SIG-M5 treated with dmso at 0.1 percent for 504 hours (cell line): ENCODE measurements at regions not wholly inside any gene's neighbourhood (a gene's known extent, or its start where the extent isn't known, plus 50 kb on each side); places are given as distances from the start of the nearest gene placed in this dataset.
A peak's percentile ranks its signal among the peaks of the same experiment; 100 is the strongest.
"Not testable (repeated sequence)": the region's sequence is repeated elsewhere in the genome, so short reads cannot be mapped to it uniquely, and the experiment has no call there.

ENCODE experiments used
- DNase-seq: peaks from one replicate; lab custom pipeline; 2025; ENCODE audit not compliant: unreplicated experiment; lab: John Stamatoyannopoulos, UW

- not testable (repeated sequence) for DNase-seq
Observed at GRCh38 chr3:11916425-11916762, 69.7 kb upstream of the TAMM41 start.

DNA sequence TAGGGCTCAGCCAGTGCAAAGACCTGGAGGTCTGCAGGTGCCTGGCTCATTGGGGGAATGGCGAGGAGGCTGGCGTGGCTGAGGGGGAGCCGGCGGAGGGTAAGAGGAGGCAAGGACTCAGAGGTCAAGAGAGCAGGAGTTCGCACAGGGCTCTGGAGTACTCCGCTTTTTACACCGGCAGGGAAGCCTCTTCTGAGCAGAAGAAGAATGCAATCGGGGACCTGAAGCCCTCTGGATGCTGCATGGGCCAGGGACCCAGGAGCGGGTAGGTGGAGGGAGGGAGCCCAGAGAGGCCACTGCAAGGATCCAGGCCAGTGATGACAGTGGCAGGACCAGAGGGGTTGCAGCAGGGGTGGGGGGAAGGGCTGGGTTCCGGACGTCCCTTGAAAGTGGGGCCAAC, 70.4 kb upstream of the TAMM41 start:
- DNase-seq = no peak

DNA sequence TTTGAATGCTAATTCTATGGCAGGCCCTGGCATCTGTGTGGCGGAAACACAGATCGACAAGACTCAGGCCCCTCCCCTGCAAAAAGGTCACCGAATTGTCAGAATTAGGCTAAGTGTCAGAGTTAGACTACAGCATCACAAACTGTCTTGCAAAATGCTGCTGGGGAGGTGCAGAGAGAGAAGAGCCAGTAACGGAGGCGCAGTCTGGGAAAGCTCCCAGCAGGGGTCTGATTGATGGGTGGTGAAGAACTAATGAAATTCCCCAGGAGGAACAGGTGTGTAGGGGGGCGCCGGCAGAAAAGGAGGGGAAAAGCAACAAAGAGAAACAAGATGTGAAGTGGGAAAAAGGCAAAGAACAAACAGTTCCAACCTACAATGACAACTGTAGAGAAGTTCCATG, 72.7 kb upstream of the TAMM41 start:
- no peak for DNase-seq

DNA sequence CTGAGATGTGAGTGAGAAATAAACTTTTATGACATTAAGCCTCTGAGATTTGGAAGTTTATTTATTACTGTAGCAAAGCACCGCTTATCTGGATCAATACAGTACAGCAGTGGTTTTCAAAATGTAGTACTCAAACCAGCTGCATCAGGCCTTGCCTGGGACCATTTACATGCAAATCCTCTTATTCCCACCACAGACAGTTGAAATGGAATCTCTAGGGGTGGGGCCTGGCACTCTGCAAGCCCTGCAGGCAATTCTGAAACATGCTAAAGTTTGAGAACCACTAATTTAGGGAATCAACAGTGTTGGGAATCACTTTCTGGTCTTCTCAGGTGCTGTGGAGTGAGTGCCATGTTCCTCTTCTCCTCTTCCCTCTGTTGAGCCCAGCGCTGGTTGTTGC, 77.8 kb upstream of the TAMM41 start:
- DNase-seq = no peak

DNA sequence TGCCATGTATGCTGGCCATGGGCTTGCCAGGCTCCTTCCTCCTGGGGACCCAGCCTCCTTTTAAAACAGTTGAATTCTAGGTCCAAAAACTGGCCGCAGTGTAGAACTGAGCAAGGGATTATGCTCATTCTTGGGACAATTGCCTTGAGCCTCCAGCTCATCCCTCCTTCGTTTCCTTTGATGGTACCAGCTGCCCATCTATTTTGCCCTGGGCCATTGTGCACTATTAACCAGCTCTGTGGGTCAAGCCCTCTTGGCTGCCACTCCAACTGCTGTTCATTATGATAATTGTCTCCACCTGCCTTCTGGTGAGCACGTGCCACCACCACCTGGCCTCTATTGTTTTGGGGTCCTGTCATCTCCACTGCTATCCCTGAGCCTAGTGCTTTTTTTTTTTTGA, 75.8 kb upstream of the SYN2 start:
- no peak for DNase-seq

DNA sequence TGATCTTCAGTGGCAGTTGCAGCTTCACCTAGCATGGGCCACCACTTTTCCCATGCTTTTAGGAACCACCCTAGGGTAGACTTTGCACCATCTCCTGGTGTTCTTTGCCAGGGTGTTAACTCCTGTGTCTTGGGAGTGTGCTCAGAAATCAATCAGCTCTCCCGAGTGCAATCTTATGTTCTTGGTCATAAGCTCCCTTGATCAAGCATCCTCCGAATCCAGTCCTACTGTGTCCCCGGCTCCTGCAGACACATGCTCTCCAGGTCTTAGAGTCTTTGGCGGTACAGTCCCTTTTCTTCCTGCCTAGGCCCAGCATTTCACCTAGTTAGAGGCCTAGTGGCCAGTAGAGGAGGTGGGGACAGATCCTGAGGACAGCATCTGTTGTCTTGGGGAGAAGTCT, 74.7 kb upstream of the SYN2 start:
- no peak for DNase-seq

DNA sequence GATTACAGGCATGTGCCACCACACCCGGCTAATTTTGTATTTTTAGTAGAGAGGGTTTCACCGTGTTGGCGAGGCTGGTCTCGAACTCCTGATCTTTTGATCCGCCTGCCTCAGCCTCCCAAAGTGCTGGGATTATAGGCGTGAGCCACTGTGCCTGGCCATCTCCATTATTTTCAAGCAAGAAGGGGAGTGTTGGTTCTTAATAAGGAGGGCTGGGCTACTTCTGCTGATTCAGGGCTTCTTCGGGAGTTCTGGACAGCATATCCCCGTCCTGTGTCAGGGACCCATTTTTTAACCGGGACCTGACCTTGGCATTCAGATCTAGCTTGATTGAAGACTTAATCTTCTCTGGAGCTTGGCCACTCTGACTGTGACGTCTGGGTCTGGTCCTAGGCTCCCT, 74.1 kb upstream of the SYN2 start:
- no peak for DNase-seq

- DNase-seq = no peak
Observed at GRCh38 chr3:11932636-11933035, 71.6 kb upstream of the SYN2 start.

DNA sequence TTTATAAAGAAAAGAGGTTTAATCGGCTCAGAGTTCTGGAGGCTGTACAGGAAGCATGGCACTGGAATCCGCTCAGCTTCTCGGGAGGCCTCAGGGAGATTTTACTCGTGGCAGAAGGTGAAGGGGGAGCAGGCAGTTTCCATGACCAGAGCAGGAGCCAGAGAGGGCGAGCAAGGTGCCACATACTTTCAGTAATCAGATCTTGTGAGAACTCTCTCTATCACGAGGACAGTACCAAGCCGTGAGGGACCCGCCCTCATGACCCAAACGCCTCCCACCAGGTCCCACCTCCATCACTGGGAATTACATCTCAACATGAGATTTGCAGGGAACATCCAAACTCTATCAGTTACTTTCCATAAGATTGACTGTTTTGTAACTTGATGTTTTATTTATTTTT, 70.7 kb upstream of the SYN2 start:
- DNase-seq = no peak

DNA sequence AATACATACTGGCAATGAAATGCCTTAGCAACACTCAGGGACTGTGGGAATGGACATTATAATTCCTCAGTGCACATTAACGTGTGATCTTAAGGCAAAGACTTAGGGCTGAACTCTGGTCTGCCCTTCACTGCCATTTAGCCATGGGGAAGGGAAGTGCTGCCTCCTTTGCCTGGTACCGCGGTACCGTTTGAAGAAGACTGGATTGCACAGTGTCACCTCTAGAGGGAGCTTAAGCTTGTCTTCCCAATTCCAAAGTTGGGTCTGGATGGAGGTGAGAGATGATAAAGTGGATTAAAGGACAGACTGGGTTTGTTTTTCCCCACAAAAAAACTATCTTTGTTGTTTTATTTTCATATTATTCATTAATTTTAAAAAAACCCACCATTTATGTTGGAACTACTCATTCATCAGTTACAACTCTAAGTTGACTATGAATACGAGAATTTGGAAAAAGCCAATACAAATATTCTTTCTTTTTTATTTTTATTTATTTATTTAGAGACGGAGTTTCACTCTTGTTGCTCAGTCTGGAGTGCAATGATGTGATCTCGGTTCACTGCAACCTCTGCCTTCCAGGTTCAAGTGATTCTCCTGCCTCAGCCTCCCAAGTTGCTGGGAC, 60.0 kb upstream of the SYN2 start:
- peak; percentile 46 for DNase-seq

GRCh38 chr3:11948331-11948730, 55.9 kb upstream of the SYN2 start:
- DNase-seq = no peak

- DNase-seq = no peak
Observed at GRCh38 chr3:11948866-11949265, 55.3 kb upstream of the SYN2 start.

- DNase-seq = no peak
Observed at GRCh38 chr3:11949351-11949750, 54.8 kb upstream of the SYN2 start.

- peak; percentile 77 for DNase-seq
Observed at GRCh38 chr3:11950576-11950975, 53.6 kb upstream of the SYN2 start.

GRCh38 chr3:11953350-11953749, 50.8 kb upstream of the SYN2 start:
- no peak for DNase-seq

- DNase-seq = no peak
Observed at GRCh38 chr3:11953778-11954177, 50.4 kb upstream of the SYN2 start.

DNA sequence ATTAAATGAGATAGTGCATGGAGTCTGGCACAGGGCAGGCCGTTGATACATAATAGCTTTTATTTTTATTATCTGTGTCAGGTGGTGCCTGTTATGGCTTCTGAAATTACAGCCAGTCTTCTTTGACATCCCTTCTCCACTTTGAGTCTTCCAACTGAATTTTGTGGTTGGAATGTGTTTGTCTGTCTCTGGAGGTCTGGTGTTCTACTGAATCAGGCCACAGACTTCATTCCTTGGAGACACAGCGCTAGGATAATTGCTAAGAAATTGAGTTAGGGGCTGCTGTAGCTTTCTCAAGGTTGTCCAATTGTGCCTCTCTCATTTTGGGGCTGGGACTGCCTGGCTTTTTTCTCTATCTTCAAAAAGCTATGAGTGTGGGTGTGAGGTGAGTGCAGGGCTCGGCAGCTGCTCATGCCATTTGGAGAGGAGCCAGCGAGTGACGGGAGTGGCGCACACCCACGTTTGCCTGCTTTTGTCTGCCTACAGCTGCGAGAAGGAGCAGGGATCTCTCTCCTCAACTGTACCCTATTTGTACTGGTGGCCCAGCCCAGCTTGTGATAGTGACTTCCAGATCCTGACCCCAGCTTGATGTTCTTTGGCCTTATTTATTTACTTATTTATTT, 49.8 kb upstream of the SYN2 start:
- DNase-seq = no peak
